LoVo (cell line): ENCODE measurements at regions not wholly inside any gene's neighbourhood (a gene's known extent, or its start where the extent isn't known, plus 50 kb on each side); places are given as distances from the start of the nearest gene placed in this dataset.
"Not testable (repeated sequence)": the region's sequence is repeated elsewhere in the genome, so short reads cannot be mapped to it uniquely, and the experiment has no call there.

Experiments
- DNase-seq: peaks from one replicate; pipeline ENCODE4 v3.0.0-alpha.2; 2016; ENCODE audit warnings: low spot score

DNA sequence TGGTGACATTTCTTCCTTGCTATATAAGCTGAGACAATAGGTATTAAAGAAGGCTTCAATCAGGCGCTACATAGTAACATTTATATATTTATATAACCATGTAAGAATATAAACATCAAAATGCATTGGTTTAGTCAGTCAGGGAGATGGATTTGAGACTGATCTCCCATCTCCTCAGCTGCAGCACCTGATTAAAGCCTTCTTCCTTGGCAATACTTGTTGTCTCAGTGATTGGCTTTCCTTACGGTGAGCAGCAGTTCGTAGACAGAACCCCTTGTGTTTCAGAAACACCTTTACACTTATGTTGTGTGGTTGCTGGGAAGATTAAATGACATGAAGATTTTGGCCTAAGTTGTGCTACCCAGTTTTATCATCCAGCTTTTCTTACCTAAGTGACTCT lies 323.3 kb upstream of the DUSP10 start:
- DNase-seq = no peak

DNA sequence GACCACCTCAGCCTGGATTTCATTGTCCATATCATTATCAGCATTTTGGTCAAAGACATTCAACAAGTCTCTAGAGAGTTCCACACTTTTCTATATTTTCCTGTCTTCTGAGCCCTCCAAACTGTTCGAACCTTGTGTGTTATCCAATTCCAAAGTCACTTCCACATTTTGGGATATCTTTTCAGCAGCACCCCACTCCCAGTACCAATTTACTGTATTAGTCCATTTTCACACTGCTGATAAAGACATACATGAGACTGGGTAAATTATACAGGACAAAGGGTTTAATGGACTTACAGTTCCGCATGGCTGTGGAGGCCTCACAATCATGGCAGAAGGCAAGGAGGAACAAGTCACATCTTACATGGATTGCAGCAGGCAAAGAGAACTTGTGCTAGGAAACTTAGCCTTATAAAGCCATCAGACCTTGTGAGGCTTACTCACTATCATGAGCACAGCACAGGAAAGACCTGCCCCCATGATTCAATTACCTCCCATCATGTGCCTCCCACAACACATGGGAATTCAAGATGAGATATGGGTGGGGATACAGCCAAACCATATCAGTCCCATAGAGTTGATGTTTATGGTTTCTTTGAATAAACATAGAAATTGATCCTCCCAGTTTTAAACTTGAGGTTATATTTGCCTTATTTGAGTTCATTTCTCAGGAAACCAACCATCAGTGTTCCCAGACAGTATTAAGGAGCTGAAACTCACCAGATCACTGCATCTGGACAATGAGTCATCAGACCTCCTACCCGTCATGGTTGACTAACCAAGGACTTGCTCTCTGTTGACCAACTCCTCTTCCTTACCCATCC lies 322.7 kb upstream of the DUSP10 start:
- DNase-seq = no peak

DNA sequence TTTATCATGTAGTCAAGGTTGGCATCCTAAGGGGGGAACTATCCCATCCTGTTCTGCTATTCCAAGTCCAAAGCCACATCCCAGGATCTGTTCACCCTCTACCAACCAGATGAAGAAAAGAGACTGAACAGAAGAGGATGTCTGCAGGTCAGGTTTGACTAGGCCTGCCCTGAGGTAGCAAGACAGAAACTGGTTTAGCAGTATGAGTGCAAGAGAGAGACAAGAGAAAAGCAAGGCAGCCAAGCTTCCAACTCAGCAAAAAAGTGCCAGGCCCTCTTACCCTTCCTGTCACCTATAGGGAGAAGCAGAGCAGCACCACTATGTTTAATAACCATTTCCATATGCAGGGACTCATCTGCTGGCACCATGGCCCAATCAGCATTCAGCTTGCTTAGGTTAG lies 320.8 kb upstream of the DUSP10 start:
- no peak for DNase-seq

DNA sequence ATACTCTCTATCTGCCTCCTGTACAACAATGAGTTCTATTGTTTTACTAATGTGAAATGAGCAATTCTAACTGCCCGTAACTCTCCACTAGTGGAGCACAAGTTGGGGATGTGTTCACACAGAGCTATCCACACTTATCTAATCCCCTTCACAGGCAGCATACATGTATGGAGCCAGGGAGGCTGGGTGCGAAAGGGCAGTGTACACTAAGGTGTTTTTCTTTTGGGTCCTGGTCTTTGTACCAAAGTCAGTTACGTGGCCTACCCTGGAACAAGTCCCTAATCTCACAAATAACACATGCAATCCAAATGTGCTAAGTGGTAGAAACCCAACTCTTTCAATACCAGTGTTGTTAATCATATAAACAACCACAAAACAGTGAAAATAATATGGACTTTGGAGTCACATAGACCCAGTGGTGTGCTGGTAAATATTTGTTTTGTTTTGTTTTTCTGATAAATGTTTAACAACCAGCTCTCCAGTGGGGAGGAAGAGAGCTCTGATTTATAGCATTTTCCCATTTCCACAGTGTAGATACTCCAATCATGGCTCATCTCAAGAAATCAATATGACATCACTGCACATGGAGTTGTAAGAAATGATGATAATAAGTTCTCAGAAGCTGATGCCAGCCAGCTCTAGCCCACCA lies 319.9 kb upstream of the DUSP10 start:
- DNase-seq = no peak

DNA sequence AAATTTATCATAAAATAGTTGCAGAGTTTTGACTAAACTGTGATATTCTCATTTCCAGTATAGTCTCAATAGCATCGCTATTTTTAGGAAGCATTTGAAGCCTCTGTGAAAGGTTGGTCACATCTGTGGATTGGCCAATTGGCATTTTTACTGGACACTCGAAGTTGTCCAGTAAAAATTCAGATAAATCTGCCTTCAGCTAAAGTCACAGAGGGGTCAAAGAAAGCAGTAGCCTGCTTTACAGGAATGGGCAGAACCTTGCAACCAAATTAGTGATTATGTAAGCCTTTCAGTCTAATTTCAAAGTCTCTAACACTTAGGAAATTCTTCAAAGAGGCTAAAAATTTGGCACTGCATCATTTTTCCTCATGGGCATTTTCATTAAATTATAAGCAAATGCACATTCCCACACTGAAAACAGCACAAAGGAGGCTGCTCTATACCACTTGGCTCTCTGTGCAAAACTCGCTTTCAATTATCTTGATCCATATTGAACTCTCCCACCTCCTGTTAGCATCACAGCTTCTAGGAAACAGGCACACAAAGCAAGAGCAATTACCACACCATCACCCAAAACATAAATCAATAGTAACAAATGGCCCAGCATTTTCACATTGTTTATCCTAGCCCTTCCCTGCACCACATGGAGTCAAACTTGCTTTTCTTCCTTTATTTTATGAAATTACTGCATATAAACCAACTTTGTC lies 318.5 kb upstream of the DUSP10 start:
- no peak for DNase-seq

DNA sequence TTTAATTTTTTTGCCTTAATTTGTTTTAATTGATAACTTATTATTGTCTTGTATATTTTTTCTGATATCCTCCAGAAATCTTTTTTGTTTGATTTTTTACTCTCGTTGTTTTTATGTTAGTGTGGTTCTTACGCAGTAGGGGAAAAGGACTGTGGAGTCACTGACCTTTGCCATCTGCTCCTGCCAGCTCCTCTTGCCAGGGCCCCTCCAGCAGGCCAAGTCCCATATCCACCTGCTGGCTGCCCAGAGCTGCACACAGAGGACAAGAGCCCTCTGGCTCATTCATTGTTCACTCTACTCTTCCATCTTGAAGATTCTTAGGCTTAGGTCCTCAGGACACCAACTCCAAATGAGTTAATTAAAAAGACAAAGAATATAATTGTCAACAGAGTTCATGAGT lies 316.4 kb upstream of the DUSP10 start:
- DNase-seq = no peak

DNA sequence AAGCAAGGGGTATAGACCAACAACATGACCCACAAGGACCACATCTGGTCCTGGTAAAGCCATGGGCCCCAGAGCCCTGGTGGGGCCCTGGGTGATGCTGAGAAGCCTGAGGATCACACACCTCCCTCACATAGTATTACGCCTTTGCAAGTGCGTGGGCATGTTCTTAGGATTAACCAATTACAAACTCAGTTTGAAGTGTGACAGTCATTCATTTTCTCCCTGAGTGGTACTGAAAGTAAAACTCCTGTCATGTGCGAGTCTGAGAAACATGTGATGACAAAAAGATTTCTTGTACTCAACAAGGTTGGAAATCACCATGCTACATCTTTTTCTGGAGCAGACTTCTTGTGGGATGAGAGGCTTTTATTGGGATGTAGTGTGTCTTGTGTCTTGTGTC lies 315.3 kb upstream of the DUSP10 start:
- DNase-seq = no peak

DNA sequence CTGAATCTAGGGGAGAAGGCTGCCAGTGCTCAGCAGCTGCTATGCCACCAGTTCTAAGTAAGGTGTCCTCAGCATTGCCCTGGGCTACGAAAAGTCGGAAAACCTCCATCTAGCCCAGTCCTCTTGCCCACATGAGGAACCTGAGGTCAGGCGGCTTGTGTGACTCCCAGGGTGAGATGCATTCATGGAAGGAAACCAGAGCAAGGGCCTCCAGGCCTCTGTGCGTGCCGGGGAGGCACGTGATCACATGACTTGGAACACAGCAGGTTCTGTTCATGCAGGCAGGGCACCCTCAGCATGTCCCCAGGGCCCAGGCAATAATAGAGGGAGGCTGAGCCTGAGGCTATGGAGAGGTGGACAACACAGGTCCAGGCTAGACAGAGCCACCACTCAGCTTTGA lies 312.5 kb upstream of the DUSP10 start:
- no peak for DNase-seq

DNA sequence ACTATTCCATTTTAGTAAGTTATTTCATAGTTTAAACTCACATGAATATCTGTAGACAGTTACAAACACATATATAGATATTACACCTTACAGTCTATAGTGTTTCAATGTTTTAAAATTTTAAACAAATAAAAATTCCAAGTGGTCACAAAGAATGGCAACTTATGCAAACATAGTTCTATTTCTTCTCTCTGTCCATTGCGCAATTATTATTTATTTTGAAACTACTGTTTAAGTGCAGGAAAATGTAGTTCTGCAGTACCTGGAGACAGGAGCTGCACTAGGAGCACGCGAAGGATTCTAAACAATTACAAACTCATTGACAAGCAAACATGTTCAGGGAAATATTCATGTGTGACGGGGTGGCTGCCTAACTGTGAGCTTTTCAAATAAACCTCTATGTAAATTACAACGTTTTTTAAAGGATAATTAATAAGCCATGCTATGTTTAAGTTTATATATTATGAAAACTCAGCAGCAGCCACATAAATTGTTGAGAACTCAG lies 312.0 kb upstream of the DUSP10 start:
- DNase-seq = no peak

DNA sequence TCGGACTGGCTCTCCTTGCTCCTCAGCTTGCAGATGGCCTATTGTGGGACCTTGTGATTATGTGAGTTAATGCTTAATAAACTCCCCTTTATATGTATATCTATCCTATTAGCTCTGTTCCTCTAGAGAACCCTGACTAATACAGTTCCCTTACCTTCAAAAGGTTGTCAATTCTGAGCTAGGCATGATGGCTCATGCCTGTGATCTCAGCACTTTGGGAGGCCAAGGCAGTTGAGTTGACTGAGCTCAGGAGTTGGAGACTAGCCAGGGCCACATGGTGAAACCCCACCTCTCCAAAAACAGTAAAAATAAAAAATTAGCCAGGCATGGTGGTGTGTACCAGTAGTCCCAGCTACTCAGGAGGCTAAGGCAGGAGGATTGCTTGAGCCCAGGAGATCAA lies 309.4 kb upstream of the DUSP10 start:
- not testable (repeated sequence) for DNase-seq

DNA sequence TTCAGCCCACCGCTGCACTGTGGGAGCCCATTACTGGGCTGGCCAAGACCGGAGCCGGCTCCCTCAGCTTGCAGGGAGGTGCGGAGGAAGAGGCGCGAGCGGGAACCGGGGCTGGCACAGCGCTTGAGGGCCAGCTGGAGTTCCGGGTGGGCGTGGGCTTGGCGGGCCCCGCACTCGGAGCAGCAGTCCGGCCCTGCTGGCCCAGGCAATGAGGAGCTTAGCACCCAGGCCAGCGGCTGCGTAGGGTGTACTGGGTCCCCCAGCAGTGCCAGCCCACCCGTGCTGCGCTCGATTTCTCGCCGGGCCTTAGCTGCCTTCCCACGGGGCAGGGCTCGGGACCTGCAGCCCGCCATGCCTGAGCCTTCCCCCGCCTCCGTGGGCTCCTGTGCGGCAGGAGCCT lies 307.8 kb upstream of the DUSP10 start:
- DNase-seq = not testable (repeated sequence)

DNA sequence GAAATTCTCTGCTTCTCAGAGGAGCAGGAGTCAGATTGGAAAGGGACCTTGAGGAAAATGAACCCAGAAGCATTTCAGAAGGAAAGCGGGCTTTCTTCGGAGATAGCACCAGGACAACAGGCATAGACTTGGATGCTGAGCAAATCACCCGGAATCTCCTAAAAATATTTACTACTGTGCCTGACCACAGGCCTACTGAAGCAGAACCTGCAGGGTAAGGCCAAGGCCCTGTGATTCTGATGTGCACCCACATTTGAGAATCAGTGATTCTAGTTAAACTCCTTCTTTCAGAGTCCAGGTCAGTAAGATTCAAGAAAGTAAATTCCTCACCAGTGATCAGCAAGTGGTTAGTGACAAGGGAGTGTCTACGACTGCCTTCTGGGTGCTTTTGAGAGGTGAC lies 307.3 kb upstream of the DUSP10 start:
- DNase-seq = no peak

DNA sequence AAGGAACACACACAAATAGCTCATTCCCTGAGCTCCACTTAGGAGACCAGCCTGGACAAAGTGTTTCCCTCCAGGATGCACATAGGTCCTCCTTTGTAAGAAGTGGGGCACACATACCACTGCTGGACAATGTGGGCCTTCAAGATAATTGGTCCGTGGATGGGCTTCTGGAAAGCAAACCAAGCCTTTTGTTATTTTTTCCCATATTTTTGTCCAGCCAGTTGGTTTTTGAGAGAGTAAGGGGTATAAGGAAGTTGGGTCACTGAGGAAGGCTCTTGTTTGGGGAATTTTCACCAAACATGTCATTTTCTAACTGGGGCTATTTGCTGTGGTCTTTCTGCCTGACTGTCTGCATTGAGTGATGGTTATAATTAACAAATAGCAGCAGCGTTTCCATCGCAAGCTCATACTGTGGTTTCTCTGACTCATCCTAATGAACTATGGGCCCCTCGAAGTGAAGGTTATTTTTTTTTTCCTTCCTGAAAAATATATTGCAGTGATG lies 306.3 kb upstream of the DUSP10 start:
- DNase-seq = no peak

DNA sequence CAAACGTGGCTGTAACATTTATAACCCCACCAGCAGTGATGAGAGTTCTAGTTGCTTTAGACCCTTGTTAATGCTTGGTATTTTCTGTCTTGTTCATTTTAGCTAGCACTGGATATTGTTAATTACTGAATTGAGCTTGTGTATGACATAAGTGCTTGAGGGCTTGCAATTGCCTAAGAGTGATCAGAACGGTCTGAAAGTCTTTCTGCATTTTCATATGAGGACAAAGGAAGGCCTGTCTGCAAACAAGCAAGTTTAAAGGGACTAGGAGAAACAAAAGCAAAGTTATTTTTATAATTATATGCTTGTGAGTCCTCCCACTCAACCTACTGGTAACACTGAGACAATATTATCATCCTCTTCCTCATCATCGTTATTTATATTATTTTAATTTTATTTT lies 305.5 kb upstream of the DUSP10 start:
- no peak for DNase-seq

DNA sequence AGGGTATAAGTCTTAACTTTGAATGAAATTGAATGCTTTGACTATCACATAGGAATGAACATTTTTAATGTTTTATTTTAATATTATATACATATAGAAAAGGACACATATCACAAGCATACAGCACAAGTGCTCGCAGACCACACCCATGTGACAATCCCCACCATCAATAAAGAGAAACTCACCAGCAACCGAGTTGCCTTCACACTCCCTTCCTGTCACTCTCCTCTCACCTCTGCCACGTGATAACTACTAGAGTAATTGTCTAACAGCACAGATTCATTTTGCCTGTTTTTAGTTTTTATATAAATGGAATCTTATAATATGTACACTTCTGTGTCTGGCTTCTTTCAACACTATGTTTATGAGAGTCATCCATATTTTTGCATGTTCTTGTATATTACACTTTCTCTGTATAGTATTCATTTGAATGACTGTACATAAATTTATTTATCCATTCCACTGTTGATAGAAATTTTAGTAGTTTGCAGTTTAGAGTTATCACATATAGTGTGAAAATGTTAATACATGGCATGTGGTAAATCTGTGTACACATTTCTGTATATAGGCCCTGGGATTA lies 304.9 kb upstream of the DUSP10 start:
- no peak for DNase-seq

DNA sequence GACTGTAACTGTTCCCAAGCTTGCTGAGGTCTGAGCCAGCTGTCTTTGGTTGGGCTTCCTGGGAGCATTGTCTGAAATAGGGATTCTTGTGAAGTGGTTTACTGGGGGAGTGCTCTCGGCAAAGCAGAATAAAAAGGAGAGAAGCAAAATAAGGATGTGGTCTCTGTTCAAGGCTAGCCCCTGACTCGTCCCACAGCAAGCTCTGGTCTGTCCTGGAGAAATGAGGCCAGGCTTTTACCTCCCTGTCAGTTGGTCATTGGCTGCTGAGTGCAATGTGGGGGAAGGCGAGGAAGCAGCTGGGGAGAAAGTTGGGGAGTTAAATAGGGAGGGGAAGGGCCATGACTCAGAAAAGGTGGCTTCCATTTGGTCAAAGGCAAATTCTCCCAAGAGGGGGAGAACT lies 303.9 kb upstream of the DUSP10 start:
- DNase-seq = no peak

DNA sequence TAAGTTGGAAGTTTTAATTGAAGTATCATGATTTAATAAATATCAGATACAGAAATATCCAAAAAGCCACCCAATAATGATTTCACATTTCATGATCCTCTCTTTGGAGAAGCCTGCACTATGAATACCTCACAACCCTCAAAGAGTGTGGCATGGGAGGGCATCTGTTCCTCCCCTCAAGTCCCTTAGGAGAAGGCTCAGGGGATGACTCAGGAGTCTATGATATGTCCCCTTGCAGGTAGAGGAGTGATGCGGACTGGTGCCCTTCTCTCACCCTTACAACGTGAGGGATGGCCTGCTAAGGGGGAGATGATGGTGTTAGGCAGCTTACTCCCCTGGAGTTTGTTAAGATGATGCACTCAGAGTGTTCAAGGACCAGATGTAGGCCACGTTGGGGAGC lies 303.3 kb upstream of the DUSP10 start:
- no peak for DNase-seq

DNA sequence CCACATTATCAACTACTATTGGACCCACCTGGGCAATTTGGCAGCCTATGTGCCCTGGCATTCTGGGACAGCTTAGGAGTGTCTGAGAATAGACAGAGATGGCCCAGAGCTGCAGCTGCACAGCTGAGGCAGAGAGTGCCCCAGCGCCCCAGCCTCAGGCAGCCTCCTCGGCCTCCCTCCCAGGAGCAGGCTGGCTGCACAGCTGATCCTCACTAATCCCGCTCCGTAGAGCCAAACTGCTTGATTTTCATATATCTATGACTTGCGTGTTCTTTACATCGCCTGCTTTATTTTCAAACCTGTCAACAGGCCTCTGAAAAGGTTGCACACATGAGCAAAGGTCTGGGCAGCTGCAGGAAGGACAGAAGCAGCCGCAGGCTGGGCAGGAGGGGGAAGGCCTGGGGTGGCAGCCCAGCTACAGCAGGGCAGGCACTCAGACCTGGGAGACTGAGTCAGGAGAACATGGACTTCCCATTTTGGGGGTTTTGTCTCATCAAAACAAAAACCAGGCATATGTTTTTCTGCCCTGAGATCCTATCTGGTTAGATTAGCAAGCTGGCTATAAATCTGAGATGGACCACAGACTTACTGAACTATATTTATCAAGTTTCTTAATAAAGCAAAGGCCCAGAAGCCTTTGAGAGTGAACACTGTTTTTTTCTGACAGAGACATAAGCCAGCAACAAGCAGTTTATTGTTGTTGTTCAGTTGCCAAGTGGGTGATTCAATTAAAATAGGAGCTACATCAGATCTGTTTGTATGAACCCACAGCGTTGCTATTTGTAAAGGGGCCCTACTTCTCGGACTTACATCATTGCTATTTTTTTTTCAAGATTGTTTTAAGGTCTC lies 301.8 kb upstream of the DUSP10 start:
- no peak for DNase-seq

DNA sequence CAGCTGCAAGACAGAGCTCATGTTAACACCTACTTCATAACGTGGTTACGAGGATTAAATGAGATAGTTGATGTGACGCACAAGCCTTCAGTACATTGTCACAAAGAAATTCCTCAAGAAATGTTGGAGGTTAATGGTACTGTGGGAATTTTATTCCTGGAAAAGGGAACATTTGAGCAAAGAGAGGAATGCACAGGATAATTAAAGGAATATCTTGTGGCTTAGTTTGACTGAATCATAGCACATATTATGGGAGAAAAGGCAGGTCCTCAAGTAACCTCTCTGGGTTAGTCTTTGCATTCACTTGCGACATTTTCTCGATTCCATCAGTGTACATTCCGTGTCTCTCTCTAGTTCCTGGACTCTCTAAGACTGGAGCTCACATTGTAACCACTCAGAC lies 300.2 kb upstream of the DUSP10 start:
- DNase-seq = no peak

DNA sequence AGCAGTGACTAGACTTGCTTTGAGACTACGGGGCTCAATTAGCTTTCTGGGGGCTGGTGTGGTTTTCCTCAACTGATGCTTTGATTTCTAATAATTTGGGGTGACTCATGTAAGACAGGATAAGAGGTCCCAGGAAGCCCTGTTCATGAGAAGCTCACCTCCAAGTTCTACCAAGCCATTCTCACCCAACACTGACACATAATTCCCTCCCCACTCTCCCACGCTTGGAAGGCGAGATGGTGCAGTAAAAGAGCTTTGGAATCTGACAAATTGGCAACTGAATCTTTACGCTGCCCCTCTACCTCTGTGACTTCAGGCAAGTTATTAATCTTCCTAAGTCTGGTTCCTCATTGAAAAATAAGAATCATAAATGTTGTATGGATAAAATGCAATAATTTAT lies 299.1 kb upstream of the DUSP10 start:
- DNase-seq = no peak

DNA sequence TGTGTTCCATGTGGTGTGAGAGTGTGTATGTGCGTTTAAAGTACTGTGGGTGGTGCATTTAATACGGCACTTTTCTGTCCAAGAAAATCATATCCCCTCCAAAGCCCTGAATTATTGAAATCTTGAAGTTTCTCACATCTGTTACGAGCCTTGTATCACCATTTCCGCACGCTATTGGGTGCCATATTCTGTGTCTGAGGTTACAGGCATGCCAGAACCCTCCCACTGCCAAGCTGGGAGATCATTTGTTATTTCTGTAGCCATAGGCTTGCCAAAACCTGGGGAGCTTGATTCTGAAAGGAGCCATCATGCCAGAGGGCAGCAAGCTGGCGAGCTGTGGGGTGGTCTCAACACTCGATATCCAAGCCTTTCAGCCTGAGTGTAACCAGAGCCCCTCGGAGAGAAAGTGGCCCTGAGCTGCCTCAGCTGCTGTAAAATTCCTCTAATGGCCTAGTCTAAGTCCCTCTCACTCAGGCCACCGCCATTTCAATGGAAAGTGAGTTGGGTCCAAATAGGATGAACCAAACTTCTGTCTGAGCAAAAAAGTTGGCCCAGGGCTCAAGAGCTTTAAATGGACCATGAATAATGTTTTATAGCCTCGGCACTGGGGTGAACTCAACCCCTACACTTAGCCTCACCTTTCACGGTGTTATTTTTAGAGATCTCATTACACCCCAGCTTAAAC lies 298.4 kb upstream of the DUSP10 start:
- DNase-seq = no peak
